DMS153 (cell line): ENCODE measurements at regions not wholly inside any gene's neighbourhood (a gene's known extent, or its start where the extent isn't known, plus 50 kb on each side); places are given as distances from the start of the nearest gene placed in this dataset.

Experiments
- DNase-seq: peaks from one replicate; lab custom pipeline; 2025; lab: John Stamatoyannopoulos, UW

GRCh38 chr1:217205578-217205977, 425.3 kb downstream of the GPATCH2 start:
- DNase-seq = no peak

GRCh38 chr1:217196616-217197015, 434.3 kb downstream of the GPATCH2 start:
- no peak for DNase-seq

GRCh38 chr1:217193151-217193550, 437.7 kb downstream of the GPATCH2 start:
- DNase-seq = no peak

- no peak for DNase-seq
These were observed 439.4 kb downstream of the GPATCH2 start for GRCh38 chr1:217191441-217191840.

GRCh38 chr1:217190359-217190758, 440.5 kb downstream of the GPATCH2 start:
- DNase-seq = no peak

- no peak for DNase-seq
These were observed 441.5 kb downstream of the GPATCH2 start for GRCh38 chr1:217189362-217189761.

- DNase-seq = no peak
These were observed 442.3 kb downstream of the GPATCH2 start for GRCh38 chr1:217188280-217189237.

GRCh38 chr1:217186664-217187063, 444.2 kb downstream of the GPATCH2 start:
- no peak for DNase-seq

- DNase-seq = no peak
These were observed 446.0 kb downstream of the GPATCH2 start for GRCh38 chr1:217184854-217185253.

- DNase-seq = no peak
These were observed 447.9 kb downstream of the GPATCH2 start for GRCh38 chr1:217182992-217183391.

- no peak for DNase-seq
These were observed 449.1 kb downstream of the GPATCH2 start for GRCh38 chr1:217181756-217182155.

GRCh38 chr1:217181176-217181746, 449.6 kb downstream of the GPATCH2 start:
- no peak for DNase-seq

- DNase-seq = no peak
These were observed 450.4 kb downstream of the GPATCH2 start for GRCh38 chr1:217180443-217180842.

- no peak for DNase-seq
These were observed 441.2 kb upstream of the ESRRG start for GRCh38 chr1:217164403-217164802.

GRCh38 chr1:217153361-217153760, 430.1 kb upstream of the ESRRG start:
- DNase-seq = no peak

GRCh38 chr1:217150366-217150765, 427.1 kb upstream of the ESRRG start:
- DNase-seq = no peak

- no peak for DNase-seq
These were observed 426.6 kb upstream of the ESRRG start for GRCh38 chr1:217149791-217150190.

GRCh38 chr1:217141711-217142110, 418.5 kb upstream of the ESRRG start:
- DNase-seq = no peak

GRCh38 chr1:217140041-217140901, 417.0 kb upstream of the ESRRG start:
- DNase-seq = no peak

- DNase-seq = no peak
These were observed 416.3 kb upstream of the ESRRG start for GRCh38 chr1:217139513-217139912.

GRCh38 chr1:217138799-217139466, 415.7 kb upstream of the ESRRG start:
- DNase-seq = no peak
